ENCODE measurements at regions not wholly inside any gene's neighbourhood (a gene's known extent, or its start where the extent isn't known, plus 50 kb on each side); places are given as distances from the start of the nearest gene placed in this dataset.

GRCh38 chr2:221235941-221236340 lies 336.2 kb downstream of the EPHA4 start (continued):
- TF ChIP-seq TCFL5 (CRISPR knock-in tag; conservative IDR thresholded peaks at IDR 0.05) (no peak), ZFP36 (IDR thresholded peaks at IDR 0.05; ENCODE audit: low read depth, low read length, partially characterized antibody) (no peak), ETS2 (tag; IDR thresholded peaks at IDR 0.05; ENCODE audit: borderline replicate concordance, poor library complexity, severe bottlenecking) (no peak)

DNA sequence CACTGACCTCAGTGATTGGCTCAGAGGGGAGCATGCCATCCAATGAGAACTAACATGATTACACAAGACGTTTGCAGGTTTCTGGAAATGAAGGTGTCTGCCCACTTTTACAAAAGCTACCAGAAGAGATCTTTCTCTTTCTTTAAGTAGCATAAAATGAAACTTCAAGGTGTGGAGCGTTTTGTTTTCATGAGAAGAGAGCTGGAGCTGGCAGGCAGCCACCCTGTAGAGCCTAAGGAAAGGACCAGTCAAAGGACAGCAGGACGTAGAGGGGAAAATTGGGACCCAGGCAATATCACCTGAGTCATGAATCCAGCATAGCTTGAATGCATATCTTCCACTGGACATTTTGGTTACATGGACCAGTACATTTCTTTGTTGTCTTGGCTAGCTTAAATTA lies 331.0 kb downstream of the EPHA4 start:
- no peaks in the 10 kb centered on the region for H3K79me2 ChIP-seq (ENCODE audit: control insufficient read depth, insufficient read depth, low read length)
- no peaks in the 10 kb centered on the region for H3K4me1 ChIP-seq (replicated peaks in 1 of 2; ENCODE audit: control insufficient read depth in 2 of 2, insufficient read depth in 2 of 2, low read length in 2 of 2)
- no peak for FAIRE-seq
- H3K4me2 ChIP-seq (ENCODE audit: insufficient read depth, low read length), result no peak overlapping the region
- ATAC-seq, result no peak
- H2AFZ ChIP-seq (ENCODE audit: low read depth, low read length), result no peak overlapping the region
- H3K27me3 ChIP-seq (ENCODE audit: control insufficient read depth in 2 of 2, insufficient read depth in 2 of 2, low read length in 2 of 2), result no peaks in the 10 kb centered on the region
- no peak overlapping the region for H3K4me3 ChIP-seq
- no peaks in the 10 kb centered on the region for H3K9me1 ChIP-seq (ENCODE audit: control insufficient read depth, insufficient read depth, low read length)
- no peak overlapping the region for H3K9ac ChIP-seq (ENCODE audit: insufficient read depth in 1 of 2, low read depth in 2 of 2, low read length in 2 of 2)
- no peaks in the 10 kb centered on the region for H3K36me3 ChIP-seq (ENCODE audit: control insufficient read depth, insufficient read depth, low read length)
- ChIA-PET CTCF (ENCODE audit: low intra/inter-chr PET ratio) (no interaction called here), POLR2A (interaction anchor here (0.6 kb wide), 1 partner anchor 977 kb away, joined by 4 read pairs; no protein-coding TSS in a partner anchor)
- WGBS (ENCODE audit: insufficient coverage, low coverage, missing lambda C conversion rate), result 5% methylated on average over 3 of the region's 3 CpGs
- no peak for TF ChIP-seq HDAC2 (IDR thresholded peaks at IDR 0.05)
- TF ChIP-seq FOS (IDR thresholded peaks at IDR 0.05; ENCODE audit: extremely low read depth, insufficient read length), result no peak
- TF ChIP-seq KAT7 (CRISPR knock-in tag; IDR thresholded peaks at IDR 0.05; ENCODE audit: borderline replicate concordance), result no peak
- TF ChIP-seq POLR3A (IDR thresholded peaks at IDR 0.05; ENCODE audit: borderline replicate concordance, extremely low read depth, insufficient read depth, insufficient read length), result no peak
- TF ChIP-seq SRSF9 (IDR thresholded peaks at IDR 0.05; ENCODE audit: borderline replicate concordance, low read depth, low read length), result no peak
- H3K27ac ChIP-seq (ENCODE audit: extremely low read depth, low read depth, low read length), result no peak overlapping the region
- H3K9me3 ChIP-seq (replicated peaks; ENCODE audit: control insufficient read depth, insufficient read depth, low read depth, low read length), result no peaks in the 10 kb centered on the region
- no peak for DNase-seq (ENCODE audit: extremely low read depth in 1 of 4, low spot score in 3 of 4)
- H4K20me1 ChIP-seq (replicated peaks; ENCODE audit: control insufficient read depth, insufficient read depth, low read length), result no peaks in the 10 kb centered on the region
- in situ Hi-C loops (cut with MboI), result no loop called here
- no TSS peak for BruUV-seq (replicated peaks)
- intact Hi-C loops (cut with micrococcal nuclease), result no loop called here

Measured in K562 (cell line).